Calu3 (cell line): ENCODE measurements at regions not wholly inside any gene's neighbourhood (a gene's known extent, or its start where the extent isn't known, plus 50 kb on each side); places are given as distances from the start of the nearest gene placed in this dataset.

Source experiments
- BruUV-seq: library from RNA; stranded (reverse); fragments of 400-500 nt; replicated peaks from 2 replicates; lab custom pipeline; 2021; lab: Mats Ljungman, UMichigan
- CTCF ChIA-PET: fragments of 300-600 bp; sonication (Branson Sonifier 250); formaldehyde crosslinking; loops from one replicate; lab custom pipeline; 2022; ENCODE audit warnings: antibody characterized with exemption; lab: Charles Lee
- DNase-seq: peaks from one replicate; pipeline ENCODE4 v3.0.0; 2022
- H3K27ac Mint-ChIP-seq: one replicate; pipeline ENCODE4 v1.8.0; 2022; ENCODE audit warnings: mixed read lengths; ENCODE audit not compliant: unreplicated experiment
- H3K27me3 Mint-ChIP-seq: one replicate; pipeline ENCODE4 v1.8.0; 2022; ENCODE audit warnings: mixed read lengths; ENCODE audit not compliant: unreplicated experiment
- H3K36me3 Mint-ChIP-seq: one replicate; pipeline ENCODE4 v1.8.0; 2022; ENCODE audit warnings: mild to moderate bottlenecking, moderate library complexity, mixed read lengths; ENCODE audit not compliant: insufficient read depth, unreplicated experiment
- H3K4me1 Mint-ChIP-seq: one replicate; pipeline ENCODE4 v1.8.0; 2022; ENCODE audit warnings: mild to moderate bottlenecking, low read depth, mixed read lengths; ENCODE audit not compliant: unreplicated experiment
- H3K4me3 Mint-ChIP-seq: one replicate; pipeline ENCODE4 v1.8.0; 2022; ENCODE audit warnings: mild to moderate bottlenecking, low read depth, moderate library complexity, mixed read lengths; ENCODE audit not compliant: unreplicated experiment
- H3K9me3 Mint-ChIP-seq: one replicate; pipeline ENCODE4 v1.8.0; 2022; ENCODE audit warnings: low read depth, mixed read lengths; ENCODE audit not compliant: unreplicated experiment
- CTCF ChIP-seq: fragments of 200-600 bp; IDR thresholded peaks from one replicate; pipeline ENCODE4 v1.8.0; 2022; ENCODE audit warnings: antibody characterized with exemption; ENCODE audit not compliant: unreplicated experiment
- intact Hi-C: fragments of 100-400 bp; cut with micrococcal nuclease; formaldehyde crosslinking; loops from one replicate; pipeline ENCODE4 v1.10.0; 2022; ENCODE audit not compliant: unreplicated experiment

- DNase-seq: no peak
- no peak for TF ChIP-seq CTCF
- Mint-ChIP-seq H3K27ac (no peak overlapping the region), H3K27me3 (peaks cover 82% of the 10 kb centered on the region), H3K4me3 (no peak overlapping the region), H3K4me1 (peaks cover 15% of the 10 kb centered on the region), H3K36me3 (no peaks in the 10 kb centered on the region), H3K9me3 (peaks cover 2% of the 10 kb centered on the region)
- intact Hi-C loops: no loop called here
- no TSS peak for BruUV-seq
- CTCF ChIA-PET: no interaction called here
Observed at GRCh38 chr2:234772733-234773060, 179.1 kb upstream of the SH3BP4 start.

- no peak overlapping the region for H3K4me3 Mint-ChIP-seq
- intact Hi-C loops: no loop called here
- peak; percentile 3 for DNase-seq
- H3K27me3 Mint-ChIP-seq: peaks cover 82% of the 10 kb centered on the region
- no peak for TF ChIP-seq CTCF
- H3K4me1 Mint-ChIP-seq: peaks cover 15% of the 10 kb centered on the region
- peaks cover 2% of the 10 kb centered on the region for H3K9me3 Mint-ChIP-seq
- no TSS peak for BruUV-seq
- H3K36me3 Mint-ChIP-seq: no peaks in the 10 kb centered on the region
- CTCF ChIA-PET: no interaction called here
- H3K27ac Mint-ChIP-seq: no peak overlapping the region
Observed at GRCh38 chr2:234771980-234772732, 179.7 kb upstream of the SH3BP4 start.

GRCh38 chr2:234771176-234771575 is 180.6 kb upstream of the SH3BP4 start:
- H3K9me3 Mint-ChIP-seq: peaks cover 2% of the 10 kb centered on the region
- TF ChIP-seq CTCF: no peak
- H3K36me3 Mint-ChIP-seq: no peaks in the 10 kb centered on the region
- H3K4me3 Mint-ChIP-seq: no peak overlapping the region
- DNase-seq: no peak
- no peak overlapping the region for H3K27ac Mint-ChIP-seq
- BruUV-seq: no TSS peak
- CTCF ChIA-PET: no interaction called here
- peaks cover 80% of the 10 kb centered on the region for H3K27me3 Mint-ChIP-seq
- peaks cover 15% of the 10 kb centered on the region for H3K4me1 Mint-ChIP-seq
- intact Hi-C loops: no loop called here

GRCh38 chr2:234770715-234771141 is 181.1 kb upstream of the SH3BP4 start:
- H3K4me3 Mint-ChIP-seq: no peak overlapping the region
- peaks cover 82% of the 10 kb centered on the region for H3K27me3 Mint-ChIP-seq
- intact Hi-C loops: no loop called here
- no peak overlapping the region for H3K27ac Mint-ChIP-seq
- H3K9me3 Mint-ChIP-seq: peaks cover 4% of the 10 kb centered on the region
- CTCF ChIA-PET: no interaction called here
- DNase-seq: no peak
- TF ChIP-seq CTCF: no peak
- H3K4me1 Mint-ChIP-seq: peaks cover 15% of the 10 kb centered on the region
- no peaks in the 10 kb centered on the region for H3K36me3 Mint-ChIP-seq
- BruUV-seq: no TSS peak
